ENCODE measurements at regions not wholly inside any gene's neighbourhood (a gene's known extent, or its start where the extent isn't known, plus 50 kb on each side); places are given as distances from the start of the nearest gene placed in this dataset.

DNA sequence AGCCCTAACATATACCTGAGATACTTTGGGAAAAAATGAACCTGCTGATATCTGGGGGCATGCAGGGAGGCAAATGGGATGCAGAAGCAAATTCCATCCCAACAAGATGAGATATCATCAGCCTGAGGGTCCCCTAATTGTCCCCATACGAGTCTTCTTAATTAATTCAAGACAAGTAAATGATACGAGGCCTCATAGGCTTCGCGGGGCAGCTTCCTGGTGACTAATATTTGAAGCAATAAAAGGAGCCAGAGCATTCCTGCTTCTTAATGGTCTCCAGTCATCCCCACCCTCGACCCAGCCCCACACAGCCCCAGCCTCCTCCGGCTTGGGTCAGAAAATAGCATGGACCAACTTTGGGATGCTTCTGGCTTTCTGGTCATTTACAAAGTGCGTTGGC lies 99.6 kb upstream of the MSX1 start:
- Histone ChIP-seq H3K4me3 (ENCODE audit: low read depth in 2 of 2, low read length in 1 of 2) (no peak overlapping the region), H3K27me3 (ENCODE audit: insufficient read depth) (peaks cover 13% of the 10 kb centered on the region; the same call in 1 of the 2 replicates), H3K9me3 (no peaks in the 10 kb centered on the region), H3K27ac (ENCODE audit: low read depth in 2 of 2, low read length in 1 of 2) (no peak overlapping the region), H3K79me2 (ENCODE audit: insufficient read depth) (no peaks in the 10 kb centered on the region), H3K36me3 (replicated peaks in 1 of 2; ENCODE audit: control insufficient read depth in 1 of 2, insufficient read depth in 2 of 2, low read length in 1 of 2) (no peaks in the 10 kb centered on the region), H3K9ac (no peak overlapping the region), H2AFZ (ENCODE audit: low read depth) (no peak overlapping the region), H3K9me2 (no peaks in the 10 kb centered on the region), H3K4me1 (ENCODE audit: control insufficient read depth in 1 of 2, insufficient read depth in 2 of 2, low read depth in 1 of 2, low read length in 1 of 2) (peaks cover 0 to 25% of the 10 kb centered on the region in 2 experiments; a peak in 1 of 4 replicates), H3K4me2 (no peak overlapping the region), H4K20me1 (ENCODE audit: insufficient read depth) (no peaks in the 10 kb centered on the region), H3F3A (replicated peaks; ENCODE audit: insufficient read depth) (no peaks in the 10 kb centered on the region)
- ChIA-PET CTCF (interaction anchor here (0.8 to 3.3 kb wide), 3 partner anchors 8 to 21 kb away, joined by 3 to 10 read pairs (median 3); no protein-coding TSS in a partner anchor), POLR2A (no interaction called here)
- TF ChIP-seq SMC3 (IDR thresholded peaks at IDR 0.05; ENCODE audit: low read depth, low read length) = no peak
- TF ChIP-seq CTCF (IDR thresholded peaks at IDR 0.05) = no peak
- no peak for TF ChIP-seq NFIC (IDR thresholded peaks at IDR 0.05; ENCODE audit: borderline replicate concordance)
- no peak for TF ChIP-seq MAX (IDR thresholded peaks at IDR 0.05; ENCODE audit: low read depth)
- TF ChIP-seq PBX3 (IDR thresholded peaks at IDR 0.05) = no peak
- no peak for TF ChIP-seq JUND (IDR thresholded peaks at IDR 0.05)
- peak; percentile 61 for TF ChIP-seq TCF12 (IDR thresholded peaks at IDR 0.05)
- WGBS (ENCODE audit: low lambda C conversion rate) = 32% methylated on average over 7 of the region's 7 CpGs
- DNase-seq = no peak

DNA sequence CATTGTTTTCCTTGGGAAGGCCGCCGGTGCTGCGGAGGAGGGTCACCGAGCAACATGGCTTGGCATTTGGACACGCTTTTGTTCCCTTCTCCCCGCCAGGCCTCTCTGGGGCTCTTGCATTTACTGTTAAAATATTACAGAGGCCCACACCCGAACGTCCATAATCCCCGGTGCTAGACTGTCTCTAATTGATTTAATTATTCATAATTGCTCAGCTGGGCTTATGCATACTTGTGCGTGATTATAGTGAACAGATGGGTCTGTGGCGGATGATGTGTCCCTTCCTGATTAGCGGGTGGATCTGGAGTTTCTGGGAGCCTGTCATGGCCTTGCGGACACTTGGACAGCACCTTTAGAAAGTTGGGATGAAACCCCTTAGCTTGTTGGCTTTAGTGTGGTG lies 100.2 kb upstream of the MSX1 start:
- H3K9me3 ChIP-seq = no peaks in the 10 kb centered on the region
- no peaks in the 10 kb centered on the region for H3K36me3 ChIP-seq (replicated peaks in 1 of 2; ENCODE audit: control insufficient read depth in 1 of 2, insufficient read depth in 2 of 2, low read length in 1 of 2)
- POLR2A ChIA-PET = no interaction called here
- no peaks in the 10 kb centered on the region for H3K79me2 ChIP-seq (ENCODE audit: insufficient read depth)
- peaks cover 18% of the 10 kb centered on the region; the same call in 1 of the 2 replicates for H3K27me3 ChIP-seq (ENCODE audit: insufficient read depth)
- no peak for DNase-seq
- H3F3A ChIP-seq (replicated peaks; ENCODE audit: insufficient read depth) = no peaks in the 10 kb centered on the region
- no peak for TF ChIP-seq JUND (IDR thresholded peaks at IDR 0.05)
- no peaks in the 10 kb centered on the region for H3K9me2 ChIP-seq
- no peak overlapping the region for H3K4me3 ChIP-seq (ENCODE audit: low read depth in 2 of 2, low read length in 1 of 2)
- no peak overlapping the region for H2AFZ ChIP-seq (ENCODE audit: low read depth)
- WGBS (ENCODE audit: low lambda C conversion rate) = 85% methylated on average over 13 of the region's 13 CpGs
- no peaks in the 10 kb centered on the region for H4K20me1 ChIP-seq (ENCODE audit: insufficient read depth)
- peaks cover 0 to 31% of the 10 kb centered on the region in 2 experiments; a peak in 2 of 4 replicates for H3K4me1 ChIP-seq (ENCODE audit: control insufficient read depth in 1 of 2, insufficient read depth in 2 of 2, low read depth in 1 of 2, low read length in 1 of 2)
- no peak overlapping the region for H3K27ac ChIP-seq (ENCODE audit: low read depth in 2 of 2, low read length in 1 of 2)
- H3K9ac ChIP-seq = no peak overlapping the region
- CTCF ChIA-PET = interaction anchor here (1.4 to 3.3 kb wide), 2 partner anchors 22 to 26 kb away, joined by 4 to 10 read pairs; no protein-coding TSS in a partner anchor
- H3K4me2 ChIP-seq = no peak overlapping the region

GRCh38 chr4:4758681-4759080 lies 100.8 kb upstream of the MSX1 start:
- no peaks in the 10 kb centered on the region for H3F3A ChIP-seq (replicated peaks; ENCODE audit: insufficient read depth)
- peaks cover 0 to 29% of the 10 kb centered on the region in 2 experiments; a peak in 2 of 4 replicates for H3K4me1 ChIP-seq (ENCODE audit: control insufficient read depth in 1 of 2, insufficient read depth in 2 of 2, low read depth in 1 of 2, low read length in 1 of 2)
- H3K79me2 ChIP-seq (ENCODE audit: insufficient read depth) = no peaks in the 10 kb centered on the region
- H3K27ac ChIP-seq (ENCODE audit: low read depth in 2 of 2, low read length in 1 of 2) = no peak overlapping the region
- TF ChIP-seq GATA2 (CRISPR knock-in tag; IDR thresholded peaks at IDR 0.05) (no peak), RXRA (IDR thresholded peaks at IDR 0.05; ENCODE audit: borderline replicate concordance, low read depth) (no peak)
- POLR2A ChIA-PET = no interaction called here
- H3K9ac ChIP-seq = no peak overlapping the region
- peaks cover 24% of the 10 kb centered on the region; the same call in 1 of the 2 replicates for H3K27me3 ChIP-seq (ENCODE audit: insufficient read depth)
- CTCF ChIA-PET = interaction anchor here (1.4 kb wide), 1 partner anchor 26 kb away, joined by 4 read pairs; no protein-coding TSS in a partner anchor
- DNase-seq = no peak
- H3K9me2 ChIP-seq = no peaks in the 10 kb centered on the region
- no peaks in the 10 kb centered on the region for H3K9me3 ChIP-seq
- H3K4me2 ChIP-seq = no peak overlapping the region
- H2AFZ ChIP-seq (ENCODE audit: low read depth) = no peak overlapping the region
- no peaks in the 10 kb centered on the region for H3K36me3 ChIP-seq (replicated peaks in 1 of 2; ENCODE audit: control insufficient read depth in 1 of 2, insufficient read depth in 2 of 2, low read length in 1 of 2)
- no peaks in the 10 kb centered on the region for H4K20me1 ChIP-seq (ENCODE audit: insufficient read depth)
- no peak overlapping the region for H3K4me3 ChIP-seq (ENCODE audit: low read depth in 2 of 2, low read length in 1 of 2)
- 88% methylated on average over 8 of the region's 8 CpGs for WGBS (ENCODE audit: low lambda C conversion rate)

All from SK-N-SH (cell line).